Psoas muscle (tissue), 7 donors: ENCODE measurements at regions not wholly inside any gene's neighbourhood (a gene's known extent, or its start where the extent isn't known, plus 50 kb on each side); places are given as distances from the start of the nearest gene placed in this dataset.

Experiments used
- ATAC-seq, 4 donors: fragments of 200-7000 bp; cut with Tn5 transposase; one replicate each; pipeline ENCODE4 v1.9.1; 2020; ENCODE audit warnings: moderate library complexity in 3 of 4, mild to moderate bottlenecking in 2 of 4
- DNase-seq, 2 donors: peaks; one replicate each; pipeline ENCODE4 v3.0.0-alpha.2; 2020
- H3K27ac ChIP-seq: fragments of 200-600 bp; one replicate; pipeline ENCODE4 v1.8.0; 2022
- H3K27me3 ChIP-seq, 3 donors: fragments of 200-600 bp in 1 of 3; one replicate each; pipeline versions ENCODE4 v1.6.1 to v1.8.0; 2013 to 2022; ENCODE audit warnings: low read length in 2 of 3, mild to moderate bottlenecking in 2 of 3, moderate library complexity in 1 of 3; ENCODE audit not compliant: insufficient read depth in 3 of 3
- H3K36me3 ChIP-seq, 2 donors: fragments of 200-600 bp in 1 of 2; one replicate each; pipeline versions ENCODE4 v1.6.1 to v1.8.0; 2013 to 2022; ENCODE audit warnings: low read depth in 1 of 2, mild to moderate bottlenecking in 1 of 2, moderate library complexity in 1 of 2; ENCODE audit not compliant: insufficient read depth in 1 of 2
- H3K4me1 ChIP-seq: fragments of 200-600 bp; one replicate; pipeline ENCODE4 v1.8.0; 2022
- H3K4me3 ChIP-seq: fragments of 200-600 bp; one replicate; pipeline ENCODE4 v1.8.0; 2022; ENCODE audit warnings: mild to moderate bottlenecking
- H3K9me3 ChIP-seq: fragments of 200-600 bp; one replicate; pipeline ENCODE4 v1.8.0; 2022
- CTCF ChIP-seq: fragments of 200-600 bp; IDR thresholded peaks from one replicate; pipeline ENCODE4 v1.8.0; 2022; ENCODE audit warnings: antibody characterized with exemption
- WGBS, 3 donors: extraction: QIAGEN DNeasy Blood & Tissue Kit; methylation state at CpG; one replicate each; pipeline versions ENCODE4 v1.1.6 to v1.1.7; 2013; 5-methylcytosine and 5-hydroxymethylcytosine counted together
- intact Hi-C, 2 donors: fragments of 100-400 bp; cut with DNase I; formaldehyde crosslinking; loops; one replicate each; pipeline versions ENCODE4 v1.11.0 to v1.14.2; 2022
- donor health status: healthy with polysubstance abuse.
- donor health status: DM: no; HTN: no; CAD: no; lungs with moderate emphysema.
- donor health status: Bipolar disorder and iron deficiency.
- donor health status: healthy.
- donor health status: DM: yes; HTN: yes; CAD: no.
- donor health status: DM: no; HTN: no; CAD: no.
- donor health status: DM: yes; HTN: yes; CAD: no.

- no peak for TF ChIP-seq CTCF
- Histone ChIP-seq H3K4me1 (peaks cover 5% of the 10 kb centered on the region), H3K27ac (peak overlapping the region; percentile 52)
These were observed 273.6 kb upstream of the PROK2 start for GRCh38 chr3:72058493-72059081.

GRCh38 chr3:72055436-72055835 lies 270.5 kb upstream of the PROK2 start:
- Histone ChIP-seq H3K4me3 (no peak overlapping the region), H3K4me1 (peaks cover 5% of the 10 kb centered on the region), H3K36me3 (no peaks in the 10 kb centered on the region), H3K27me3 (no peaks in the 10 kb centered on the region), H3K27ac (no peak overlapping the region), H3K9me3 (no peaks in the 10 kb centered on the region)
- intact Hi-C loops: loop anchor here in 1 of 2 donors (5.0 kb wide), 1 partner anchor 57 kb away; no protein-coding TSS in a partner anchor
- ATAC-seq (no peak), DNase-seq (no peak)
- 84 to 100% (median 88%) methylated on average over 1 of the region's 1 CpG for WGBS, 3 donors
- no peak for TF ChIP-seq CTCF

More at GRCh38 chr3:72058493-72059081, 273.6 kb upstream of the PROK2 start:
- DNase-seq (peak; percentile 55 to 81), ATAC-seq (peak; percentile 89 to 99 (median 96))
- Histone ChIP-seq H3K36me3 (no peaks in the 10 kb centered on the region), H3K9me3 (no peaks in the 10 kb centered on the region), H3K4me3 (no peak overlapping the region), H3K27me3 (no peaks in the 10 kb centered on the region)
- 39 to 40% (median 39%) methylated on average over 9 of the region's 9 CpGs for WGBS, 3 donors
- intact Hi-C loops: loop anchor here in 1 of 2 donors (5.0 kb wide), 1 partner anchor 54 kb away; no protein-coding TSS in a partner anchor

- 97 to 100% (median 100%) methylated on average over 1 of the region's 1 CpG for WGBS, 3 donors
- intact Hi-C loops: loop anchor here in 1 of 2 donors (5.0 kb wide), 1 partner anchor 57 kb away; no protein-coding TSS in a partner anchor
- Histone ChIP-seq H3K27ac (no peak overlapping the region), H3K9me3 (no peaks in the 10 kb centered on the region), H3K4me1 (peaks cover 5% of the 10 kb centered on the region), H3K36me3 (no peaks in the 10 kb centered on the region), H3K27me3 (no peaks in the 10 kb centered on the region), H3K4me3 (no peak overlapping the region)
- TF ChIP-seq CTCF: no peak
- DNase-seq: no peak
- no peak for ATAC-seq
These were observed 270.0 kb upstream of the PROK2 start for GRCh38 chr3:72054976-72055375.

- Histone ChIP-seq H3K27me3 (no peaks in the 10 kb centered on the region), H3K36me3 (no peaks in the 10 kb centered on the region), H3K27ac (no peak overlapping the region), H3K4me1 (peaks cover under 1% of the 10 kb centered on the region), H3K9me3 (no peaks in the 10 kb centered on the region), H3K4me3 (no peak overlapping the region)
- DNase-seq (no peak), ATAC-seq (no peak)
- intact Hi-C loops: no loop called here
- TF ChIP-seq CTCF: no peak
- WGBS, 3 donors: 82 to 84% (median 83%) methylated on average over 8 of the region's 8 CpGs
These were observed 268.0 kb upstream of the PROK2 start for GRCh38 chr3:72052841-72053409.
